Lung microvascular endothelial cell (primary cell): ENCODE measurements at regions not wholly inside any gene's neighbourhood (a gene's known extent, or its start where the extent isn't known, plus 50 kb on each side); places are given as distances from the start of the nearest gene placed in this dataset.

Experiments used
- DNase-seq, 2 donors: peaks; one replicate each; pipeline versions ENCODE4 v3.0.0 to v3.0.0-alpha.2; 2010; ENCODE audit warnings: low read depth in 2 of 2

- DNase-seq, result no peak
Measured at GRCh38 chr5:167602067-167602466, 689.4 kb upstream of the WWC1 start.

GRCh38 chr5:167603135-167603534 is 688.3 kb upstream of the WWC1 start:
- DNase-seq, result no peak

GRCh38 chr5:167608390-167609272 is 682.8 kb upstream of the WWC1 start:
- no peak for DNase-seq

GRCh38 chr5:167614294-167615021 is 677.0 kb upstream of the WWC1 start:
- DNase-seq, result no peak

DNA sequence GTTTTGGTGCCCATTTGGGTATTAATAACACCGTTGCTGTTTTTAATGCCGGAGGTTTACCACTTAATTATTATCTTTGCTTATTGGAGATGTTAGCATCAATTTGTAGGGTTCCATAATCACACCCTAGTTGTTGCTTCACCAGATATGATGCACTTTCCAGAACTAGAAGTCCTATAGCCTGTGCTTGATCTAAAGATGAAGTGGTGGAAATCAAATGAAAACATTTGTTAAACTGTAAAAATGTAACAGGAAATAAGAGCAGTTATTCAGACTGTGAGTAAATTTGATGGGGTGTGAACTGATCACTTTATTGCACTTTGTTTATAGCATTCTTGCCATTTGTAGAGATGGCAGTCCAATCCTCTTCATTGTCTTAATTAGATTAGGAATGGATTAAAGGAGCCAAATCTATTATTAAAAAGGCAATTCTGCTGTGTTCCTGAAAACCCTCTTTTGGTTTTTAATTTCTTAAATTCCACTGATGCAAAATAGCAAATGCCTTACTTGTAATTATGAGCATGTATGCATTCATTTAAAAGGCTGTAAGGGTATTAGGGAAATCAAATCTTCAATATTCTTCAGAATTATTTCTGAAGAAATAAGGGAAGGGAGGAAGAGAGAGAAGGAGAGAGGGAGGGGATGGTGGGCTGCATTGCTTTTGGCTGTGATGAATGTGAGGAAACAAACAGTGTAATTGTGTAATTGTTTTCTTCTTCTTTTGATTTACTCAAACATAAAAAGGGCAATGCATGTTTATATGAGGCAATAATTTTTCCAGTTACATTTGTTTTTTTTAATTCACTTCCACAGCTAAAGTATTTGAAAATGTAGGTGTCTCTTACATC is 675.2 kb upstream of the WWC1 start:
- DNase-seq, result no peak

DNA sequence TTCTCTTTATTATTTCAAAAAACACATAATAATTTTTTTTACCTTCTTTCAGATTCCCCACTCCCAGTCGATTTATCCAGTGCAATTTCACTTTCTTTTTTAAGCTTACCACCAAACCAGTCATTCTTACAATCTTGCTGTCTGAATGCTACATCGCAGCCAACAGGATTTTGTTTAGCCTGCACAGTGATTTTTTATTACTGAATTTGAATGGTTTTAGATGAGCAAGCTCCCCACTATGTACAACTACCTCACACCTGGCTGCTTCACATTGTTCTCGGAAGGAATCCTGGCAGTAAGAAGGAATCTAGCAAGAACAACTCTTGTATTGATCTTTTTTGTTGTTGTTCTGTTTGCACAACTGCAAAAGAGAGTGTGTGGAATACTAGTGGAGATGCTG is 668.1 kb upstream of the WWC1 start:
- DNase-seq, result no peak

DNA sequence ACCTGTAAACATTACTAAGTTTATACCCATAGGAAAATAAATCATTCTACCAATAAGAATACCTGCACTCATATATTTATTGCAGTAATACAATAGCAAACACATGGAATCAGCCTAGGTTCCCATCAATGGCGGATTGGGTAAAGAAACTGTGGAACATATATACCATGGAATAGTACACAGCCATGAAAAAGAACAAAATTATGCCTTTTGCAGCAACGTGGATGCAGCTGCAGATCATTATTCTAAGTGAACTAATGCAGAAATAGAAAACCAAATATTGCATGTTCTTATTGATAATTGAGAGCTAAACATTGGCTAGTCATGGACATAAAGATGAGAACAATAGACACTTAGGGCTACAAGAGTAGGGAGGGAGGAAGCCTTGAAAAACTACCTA is 667.4 kb upstream of the WWC1 start:
- DNase-seq, result no peak

DNA sequence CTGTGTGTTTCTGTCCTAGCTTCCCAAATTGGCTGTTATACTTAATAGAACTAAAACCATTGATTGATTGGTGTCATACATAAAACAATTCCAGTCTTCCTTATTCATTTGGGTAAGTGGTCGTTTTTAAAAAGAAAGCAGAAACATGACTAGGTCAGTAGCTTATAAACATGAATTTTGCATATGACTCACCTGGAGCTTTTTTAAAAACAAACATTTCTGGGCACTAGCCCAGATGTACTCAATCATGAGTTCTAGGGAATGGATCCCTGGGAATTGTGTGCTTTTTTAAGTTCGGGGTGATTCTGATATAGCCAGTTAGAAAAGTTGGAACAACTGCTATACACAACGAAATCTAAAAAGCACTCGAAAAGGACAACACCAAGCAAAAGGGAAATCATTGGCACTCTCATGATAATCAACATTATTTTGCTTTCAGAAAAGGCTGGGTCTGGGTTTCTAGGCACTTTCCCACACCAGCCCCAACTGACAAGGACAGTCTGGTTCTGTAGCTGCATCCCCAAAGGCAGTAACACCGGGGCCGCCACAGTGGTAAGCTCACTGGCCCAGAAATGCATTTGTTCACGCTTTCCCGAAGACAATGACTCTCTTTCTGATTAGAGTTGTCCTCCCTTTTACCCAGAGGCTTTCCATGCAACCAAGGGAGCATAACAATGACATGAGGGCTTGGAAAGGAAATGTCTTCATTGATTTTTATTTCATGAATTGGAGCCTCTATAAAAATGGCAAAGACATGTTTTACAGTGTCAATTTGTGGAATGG is 664.9 kb upstream of the WWC1 start:
- DNase-seq, result no peak

DNA sequence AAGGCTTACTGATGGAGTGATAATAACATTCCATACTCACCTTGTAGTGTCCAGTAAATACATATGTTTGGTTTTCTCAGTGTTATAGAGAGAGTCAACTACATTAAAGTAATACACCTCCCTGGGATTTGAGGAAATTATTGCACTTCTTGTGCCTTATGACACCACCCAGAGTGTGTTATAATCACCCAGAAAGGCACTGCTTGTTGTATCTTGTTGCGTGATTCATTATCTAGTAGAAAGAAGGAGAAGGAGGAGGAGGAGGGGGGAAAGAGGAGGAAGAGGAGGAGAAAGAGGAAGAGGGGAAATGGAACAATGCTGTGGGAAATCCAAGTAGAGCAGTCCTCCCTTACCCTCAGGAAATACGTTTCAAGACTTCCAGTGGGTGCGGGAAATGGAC is 661.8 kb upstream of the WWC1 start:
- DNase-seq, result no peak

- no peak for DNase-seq
Measured at GRCh38 chr5:167631191-167631590, 660.3 kb upstream of the WWC1 start.

DNA sequence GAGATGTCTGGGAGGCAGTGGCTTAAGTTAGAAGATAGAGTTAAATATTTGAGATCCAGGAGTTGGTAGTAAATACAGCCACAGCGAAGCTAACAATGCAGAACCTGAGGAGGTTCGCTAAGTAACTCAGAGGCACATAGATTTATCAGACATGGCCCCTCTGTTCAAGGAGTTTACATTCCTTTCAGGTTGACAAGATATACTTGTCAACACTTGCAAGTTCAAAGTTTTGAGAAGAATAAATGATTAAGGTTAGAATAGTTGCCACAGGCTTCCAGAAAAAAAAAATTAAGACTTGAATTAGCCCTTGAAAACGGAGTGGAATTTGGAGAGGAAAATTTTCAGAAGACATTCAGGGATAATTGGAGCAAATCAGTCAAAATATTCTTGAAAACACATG is 658.3 kb upstream of the WWC1 start:
- DNase-seq, result no peak

- DNase-seq, result no peak
Measured at GRCh38 chr5:167633931-167634341, 657.5 kb upstream of the WWC1 start.

- no peak for DNase-seq
Measured at GRCh38 chr5:167634432-167634831, 657.0 kb upstream of the WWC1 start.

DNA sequence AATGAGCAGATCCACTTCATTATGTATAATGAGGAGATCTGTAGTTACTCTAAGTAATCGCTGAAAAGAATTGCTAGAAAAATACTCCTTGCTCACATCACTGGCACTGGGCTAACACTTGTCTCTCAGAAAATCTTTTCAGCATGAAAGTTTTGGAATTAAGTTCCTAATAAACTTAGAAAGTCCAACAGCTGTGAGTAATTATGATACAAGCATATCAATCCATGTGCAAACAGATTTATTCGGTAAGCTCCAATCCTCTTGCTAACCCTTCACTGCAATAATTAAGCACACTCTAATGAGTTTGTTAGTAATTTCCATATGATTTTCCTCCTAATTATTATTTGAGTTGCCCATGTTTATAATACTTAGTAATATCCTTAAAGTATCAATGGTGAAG is 652.6 kb upstream of the WWC1 start:
- no peak for DNase-seq

- no peak for DNase-seq
Measured at GRCh38 chr5:167639273-167639672, 652.2 kb upstream of the WWC1 start.

- no peak for DNase-seq
Measured at GRCh38 chr5:167639766-167640165, 651.7 kb upstream of the WWC1 start.

DNA sequence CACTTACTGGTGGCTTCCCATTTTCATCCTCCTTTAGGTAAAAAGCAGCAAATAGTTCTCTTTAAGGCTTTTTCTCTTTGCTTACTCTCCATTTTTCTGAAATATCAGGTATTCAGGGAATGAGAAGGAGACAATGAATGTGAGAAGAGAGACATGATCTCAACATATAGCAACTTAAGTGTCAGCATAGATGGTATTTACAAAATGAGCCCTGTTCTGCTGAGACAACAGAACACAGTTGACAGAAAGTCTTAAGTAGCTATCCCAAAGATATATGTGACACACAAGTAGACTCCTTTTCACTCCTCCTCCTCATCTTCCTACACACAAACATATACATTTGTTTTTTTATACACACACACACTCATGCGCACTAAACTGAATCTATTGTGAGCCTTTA is 649.3 kb upstream of the WWC1 start:
- no peak for DNase-seq

GRCh38 chr5:167642779-167643517 is 648.5 kb upstream of the WWC1 start:
- DNase-seq, result no peak

GRCh38 chr5:167643631-167644280 is 647.7 kb upstream of the WWC1 start:
- DNase-seq, result no peak

GRCh38 chr5:167644619-167645018 is 646.8 kb upstream of the WWC1 start:
- DNase-seq, result no peak
